PC-9 (cell line): ENCODE measurements at regions not wholly inside any gene's neighbourhood (a gene's known extent, or its start where the extent isn't known, plus 50 kb on each side); places are given as distances from the start of the nearest gene placed in this dataset.

Experiments
- BruUV-seq: library from RNA; stranded (reverse); fragments of 400-500 nt; replicated peaks from 2 replicates; lab custom pipeline; 2021; lab: Mats Ljungman, UMichigan
- CTCF ChIA-PET: fragments of 300-600 bp; sonication (Branson Sonifier 250); formaldehyde crosslinking; loops from one replicate; lab custom pipeline; 2022; ENCODE audit warnings: antibody characterized with exemption; lab: Charles Lee
- POLR2A ChIA-PET: fragments of 300-600 bp; sonication (Branson Sonifier 250); formaldehyde crosslinking; loops from one replicate; lab custom pipeline; 2022; ENCODE audit warnings: antibody characterized with exemption; ENCODE audit not compliant: unreplicated experiment; lab: Charles Lee
- DNase-seq, 2 experiments: peaks; one replicate each; pipeline versions ENCODE4 v3.0.0 to v3.0.0-alpha.2; 2015 to 2022; ENCODE audit warnings: mixed read lengths in 1 of 2
- H2AFZ ChIP-seq: fragments of 200-600 bp; sonication (generic); 2 replicates; pipeline ENCODE4 v1.8.1; 2017; ENCODE audit warnings: antibody characterized with exemption
- H3F3A ChIP-seq: fragments of 200-600 bp; sonication (generic); 2 replicates; pipeline ENCODE4 v1.8.1; 2017; ENCODE audit warnings: antibody characterized with exemption, mild to moderate bottlenecking, low read depth; ENCODE audit not compliant: insufficient read depth
- H3K27ac ChIP-seq: fragments of 200-600 bp; sonication (generic); 2 replicates; pipeline ENCODE4 v1.6.1; 2016; ENCODE audit warnings: mixed run types
- H3K27me3 ChIP-seq: fragments of 200-600 bp; sonication (generic); 2 replicates; pipeline ENCODE4 v1.6.1; 2016; ENCODE audit warnings: low read depth, mixed run types; ENCODE audit not compliant: insufficient read depth
- H3K36me3 ChIP-seq: fragments of 200-600 bp; sonication (generic); 2 replicates; pipeline ENCODE4 v1.6.1; 2016; ENCODE audit warnings: low read depth, mixed run types
- H3K4me1 ChIP-seq: fragments of 200-600 bp; sonication (generic); replicated peaks from 2 replicates; pipeline ENCODE4 v1.6.1; 2016; ENCODE audit warnings: mixed run types; ENCODE audit not compliant: insufficient read depth
- H3K4me2 ChIP-seq: fragments of 200-600 bp; sonication (generic); 2 replicates; pipeline ENCODE4 v1.6.1; 2017; ENCODE audit warnings: mixed run types
- H3K4me3 ChIP-seq: fragments of 200-600 bp; sonication (generic); 2 replicates; pipeline ENCODE4 v1.6.1; 2016; ENCODE audit warnings: mixed run types
- H3K79me2 ChIP-seq: fragments of 200-600 bp; sonication (generic); 2 replicates; pipeline ENCODE4 v1.6.1; 2017; ENCODE audit warnings: low read depth, mixed run types
- H3K9me2 ChIP-seq: fragments of 200-600 bp; sonication (generic); 2 replicates; pipeline ENCODE4 v1.8.1; 2017; ENCODE audit warnings: mild to moderate bottlenecking; ENCODE audit not compliant: insufficient read depth
- H3K9me3 ChIP-seq: fragments of 200-600 bp; sonication (generic); 2 replicates; pipeline ENCODE4 v1.8.1; 2016; ENCODE audit warnings: low read depth; ENCODE audit not compliant: insufficient read depth
- H4K20me1 ChIP-seq: fragments of 200-600 bp; sonication (generic); 2 replicates; pipeline ENCODE4 v1.8.1; 2017; ENCODE audit not compliant: insufficient read depth
- EZH2 ChIP-seq: fragments of 200-600 bp; sonication (generic); IDR thresholded peaks from 2 replicates; pipeline ENCODE4 v1.8.0; 2017; ENCODE audit warnings: antibody characterized with exemption, low read depth
- intact Hi-C: fragments of 100-400 bp; cut with micrococcal nuclease; formaldehyde crosslinking; loops from one replicate; pipeline ENCODE4 v1.10.0; 2022; ENCODE audit not compliant: unreplicated experiment
- TF ChIP-seq, protein P1 (sequence below): fragments of 200-600 bp; sonication (generic); conservative IDR thresholded peaks from 2 replicates; pipeline ENCODE4 v1.6.1; 2017; ENCODE audit warnings: mixed run types, antibody characterized with exemption, mild to moderate bottlenecking, moderate library complexity

DNA sequence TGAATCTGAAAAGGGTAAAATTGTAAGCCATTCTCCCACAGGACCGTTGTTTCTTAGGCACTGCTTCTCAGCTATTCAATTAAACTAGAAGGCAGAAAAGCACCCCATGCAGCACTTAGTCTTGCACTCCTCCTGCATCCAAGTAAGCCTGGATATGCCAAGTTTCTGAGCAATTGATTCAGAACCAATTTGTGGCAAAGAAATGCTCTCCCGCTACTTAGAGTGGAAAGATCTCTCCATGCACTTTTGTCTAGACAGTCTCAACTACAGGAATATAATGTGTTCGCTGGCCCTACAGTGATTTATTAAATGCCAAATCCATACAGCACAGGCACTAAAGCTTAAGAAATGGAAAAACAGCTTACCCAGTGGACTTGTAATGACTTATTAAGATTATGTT is 338.5 kb downstream of the HACE1 start:
- ChIA-PET POLR2A (no interaction called here), CTCF (no interaction called here)
- Histone ChIP-seq H3K9me2 (no peaks in the 10 kb centered on the region), H3K27ac (no peak overlapping the region), H4K20me1 (no peaks in the 10 kb centered on the region), H3K4me1 (no peaks in the 10 kb centered on the region), H3K79me2 (no peaks in the 10 kb centered on the region), H2AFZ (no peak overlapping the region), H3F3A (no peaks in the 10 kb centered on the region), H3K9me3 (0 out of 2 replicates have a peak, but pooled peaks cover 3% of the 10 kb centered on the region), H3K27me3 (no peaks in the 10 kb centered on the region), H3K36me3 (no peaks in the 10 kb centered on the region), H3K4me3 (no peak overlapping the region), H3K4me2 (no peak overlapping the region)
- TF ChIP-seq, protein P1, sequence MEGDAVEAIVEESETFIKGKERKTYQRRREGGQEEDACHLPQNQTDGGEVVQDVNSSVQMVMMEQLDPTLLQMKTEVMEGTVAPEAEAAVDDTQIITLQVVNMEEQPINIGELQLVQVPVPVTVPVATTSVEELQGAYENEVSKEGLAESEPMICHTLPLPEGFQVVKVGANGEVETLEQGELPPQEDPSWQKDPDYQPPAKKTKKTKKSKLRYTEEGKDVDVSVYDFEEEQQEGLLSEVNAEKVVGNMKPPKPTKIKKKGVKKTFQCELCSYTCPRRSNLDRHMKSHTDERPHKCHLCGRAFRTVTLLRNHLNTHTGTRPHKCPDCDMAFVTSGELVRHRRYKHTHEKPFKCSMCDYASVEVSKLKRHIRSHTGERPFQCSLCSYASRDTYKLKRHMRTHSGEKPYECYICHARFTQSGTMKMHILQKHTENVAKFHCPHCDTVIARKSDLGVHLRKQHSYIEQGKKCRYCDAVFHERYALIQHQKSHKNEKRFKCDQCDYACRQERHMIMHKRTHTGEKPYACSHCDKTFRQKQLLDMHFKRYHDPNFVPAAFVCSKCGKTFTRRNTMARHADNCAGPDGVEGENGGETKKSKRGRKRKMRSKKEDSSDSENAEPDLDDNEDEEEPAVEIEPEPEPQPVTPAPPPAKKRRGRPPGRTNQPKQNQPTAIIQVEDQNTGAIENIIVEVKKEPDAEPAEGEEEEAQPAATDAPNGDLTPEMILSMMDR: no peak
- no peak for TF ChIP-seq EZH2
- intact Hi-C loops: loop anchor here (10.0 kb wide), 1 partner anchor 1396 kb away; no protein-coding TSS in a partner anchor
- no peak for DNase-seq
- BruUV-seq: no TSS peak

DNA sequence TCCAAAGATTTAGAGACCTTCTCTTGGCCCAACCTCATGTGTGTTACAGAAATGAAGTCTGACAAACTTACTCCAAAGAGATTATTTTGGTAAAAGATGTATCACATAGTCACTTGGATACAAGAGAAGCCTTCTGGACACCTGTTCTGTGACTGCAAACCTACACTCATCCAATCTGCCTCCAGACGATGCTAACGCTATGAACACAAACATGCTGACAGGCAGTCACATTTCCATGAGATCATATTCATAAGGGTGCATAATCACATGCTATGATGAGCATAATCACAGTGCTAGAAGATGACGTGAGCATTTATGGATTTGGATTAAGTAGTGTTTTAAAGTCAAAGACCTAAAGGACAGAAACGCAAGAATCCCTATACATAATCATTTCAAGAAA is 340.2 kb downstream of the HACE1 start:
- H3K4me1 ChIP-seq: no peaks in the 10 kb centered on the region
- no peak overlapping the region for H3K4me3 ChIP-seq
- 0 out of 2 replicates have a peak, but pooled peaks cover 3% of the 10 kb centered on the region for H3K9me3 ChIP-seq
- POLR2A ChIA-PET: no interaction called here
- DNase-seq: no peak
- no peak overlapping the region for H3K4me2 ChIP-seq
- H3K36me3 ChIP-seq: no peaks in the 10 kb centered on the region
- no peaks in the 10 kb centered on the region for H3K27me3 ChIP-seq
- no TSS peak for BruUV-seq
- no peaks in the 10 kb centered on the region for H3F3A ChIP-seq
- intact Hi-C loops: no loop called here
- H3K79me2 ChIP-seq: no peaks in the 10 kb centered on the region
- CTCF ChIA-PET: no interaction called here
- TF ChIP-seq, protein P1: no peak
- TF ChIP-seq EZH2: no peak
- H3K9me2 ChIP-seq: no peaks in the 10 kb centered on the region
- no peak overlapping the region for H3K27ac ChIP-seq
- no peak overlapping the region for H2AFZ ChIP-seq
- no peaks in the 10 kb centered on the region for H4K20me1 ChIP-seq

DNA sequence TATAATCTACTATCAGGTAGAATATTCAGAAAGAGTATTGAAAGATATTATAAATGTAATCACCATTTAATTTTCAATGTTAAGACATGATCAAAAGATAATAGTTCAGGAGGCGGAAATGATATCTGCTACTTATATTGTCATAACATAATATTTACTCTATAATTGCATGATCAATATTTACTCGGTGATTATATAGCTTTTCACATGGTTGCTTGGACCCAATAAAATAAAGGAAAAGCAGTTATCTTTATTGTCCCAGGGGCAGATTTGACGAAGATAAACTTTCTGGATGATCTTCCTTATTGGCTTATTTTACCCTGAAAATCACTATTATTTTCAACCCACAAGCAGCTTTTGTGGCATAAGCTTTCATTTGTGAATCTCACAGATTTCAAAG is 350.4 kb downstream of the HACE1 start:
- Histone ChIP-seq H4K20me1 (no peaks in the 10 kb centered on the region), H3K4me2 (no peak overlapping the region), H3F3A (no peaks in the 10 kb centered on the region), H3K27me3 (no peaks in the 10 kb centered on the region), H3K36me3 (no peaks in the 10 kb centered on the region), H3K27ac (no peak overlapping the region), H3K79me2 (no peaks in the 10 kb centered on the region), H3K4me3 (no peak overlapping the region), H3K4me1 (no peaks in the 10 kb centered on the region), H3K9me3 (no peaks in the 10 kb centered on the region), H3K9me2 (no peaks in the 10 kb centered on the region), H2AFZ (no peak overlapping the region)
- TF ChIP-seq, protein P1: no peak
- TF ChIP-seq EZH2: no peak
- BruUV-seq: no TSS peak
- POLR2A ChIA-PET: no interaction called here
- intact Hi-C loops: no loop called here
- CTCF ChIA-PET: no interaction called here
- DNase-seq: no peak
